SU-DHL-6 (cell line): ENCODE measurements at regions not wholly inside any gene's neighbourhood (a gene's known extent, or its start where the extent isn't known, plus 50 kb on each side); places are given as distances from the start of the nearest gene placed in this dataset.
"Not testable (repeated sequence)": the region's sequence is repeated elsewhere in the genome, so short reads cannot be mapped to it uniquely, and the experiment has no call there.

Experiments
- H2AFZ ChIP-seq: fragments of 200-600 bp; sonication (generic); 2 replicates; pipeline ENCODE4 v1.6.1; 2014; ENCODE audit warnings: low read depth, mild to moderate bottlenecking, moderate library complexity, mixed read lengths, antibody characterized with exemption, low read length; ENCODE audit not compliant: severe bottlenecking
- H3F3A ChIP-seq: fragments of 200-600 bp; shearing (Covaris generic); 2 replicates; pipeline ENCODE4 v1.6.0; 2016; ENCODE audit warnings: antibody characterized with exemption, mild to moderate bottlenecking; ENCODE audit not compliant: insufficient read depth
- H3K27ac ChIP-seq: fragments of 200-600 bp; sonication (generic); 2 replicates; pipeline ENCODE4 v1.5.1; 2016; ENCODE audit warnings: low read depth, mild to moderate bottlenecking, low read length, moderate library complexity, mixed read lengths
- H3K27me3 ChIP-seq: fragments of 200-600 bp; sonication (generic), shearing (Covaris generic); 2 replicates; pipeline ENCODE4 v1.6.0; 2014; ENCODE audit warnings: mild to moderate bottlenecking, low read length
- H3K36me3 ChIP-seq: fragments of 200-600 bp; sonication (generic); 2 replicates; pipeline ENCODE4 v1.6.1; 2014; ENCODE audit warnings: mild to moderate bottlenecking, low read length, mixed read lengths
- H3K4me2 ChIP-seq: fragments of 300-600, 200-600 bp; shearing (Covaris generic), sonication (generic); 2 replicates; pipeline ENCODE4 v1.6.0; 2014; ENCODE audit warnings: low read length, low read depth, mild to moderate bottlenecking; ENCODE audit not compliant: poor library complexity, severe bottlenecking
- H3K4me3 ChIP-seq: fragments of 200-600 bp; sonication (generic); 2 replicates; pipeline ENCODE4 v1.5.1; 2014; ENCODE audit warnings: antibody characterized with exemption, low read length, mild to moderate bottlenecking, mixed read lengths; ENCODE audit not compliant: insufficient read depth, poor library complexity, severe bottlenecking
- H3K79me2 ChIP-seq: fragments of 200-600 bp; sonication (generic); 2 replicates; pipeline ENCODE4 v1.6.1; 2014; ENCODE audit warnings: mild to moderate bottlenecking, low read length, moderate library complexity; ENCODE audit not compliant: insufficient read depth
- H3K9ac ChIP-seq: fragments of 200-600 bp; sonication (generic); 2 replicates; pipeline ENCODE4 v1.7.0; 2014; ENCODE audit warnings: mild to moderate bottlenecking, low read length
- H3K9me2 ChIP-seq: fragments of 200-600 bp; sonication (generic); replicated peaks from 2 replicates; pipeline ENCODE4 v1.6.1; 2014; ENCODE audit warnings: low read length; ENCODE audit not compliant: insufficient read depth
- H3K9me3 ChIP-seq: fragments of 200-600 bp; sonication (generic); 2 replicates; pipeline ENCODE4 v1.6.1; 2014; ENCODE audit warnings: low read length, mixed read lengths; ENCODE audit not compliant: insufficient read depth
- H4K20me1 ChIP-seq: fragments of 200-600 bp; sonication (generic); 2 replicates; pipeline ENCODE4 v1.6.1; 2014; ENCODE audit warnings: low read depth, mild to moderate bottlenecking, antibody characterized with exemption, low read length, moderate library complexity, mixed read lengths
- CTCF ChIP-seq: fragments of 200-600 bp; sonication (generic); IDR thresholded peaks from one replicate; pipeline ENCODE4 v1.5.1; 2017; ENCODE audit warnings: antibody characterized with exemption, mild to moderate bottlenecking, low read length, moderate library complexity; ENCODE audit not compliant: insufficient read depth, poor library complexity, severe bottlenecking
- EZH2phosphoT487 ChIP-seq: fragments of 200-600 bp; sonication (generic), shearing (Covaris generic); conservative IDR thresholded peaks from 2 replicates; pipeline ENCODE4 v1.6.1; 2018; ENCODE audit warnings: mild to moderate bottlenecking, antibody characterized with exemption, low read length, moderate library complexity, mixed read lengths

GRCh38 chr2:176577054-176577453 is 307.8 kb downstream of the MTX2 start:
- H3F3A ChIP-seq = no peaks in the 10 kb centered on the region
- H3K79me2 ChIP-seq = no peaks in the 10 kb centered on the region
- H3K9me2 ChIP-seq = no peaks in the 10 kb centered on the region
- no peaks in the 10 kb centered on the region for H3K27me3 ChIP-seq
- H2AFZ ChIP-seq = no peak overlapping the region
- H4K20me1 ChIP-seq = no peaks in the 10 kb centered on the region
- H3K36me3 ChIP-seq = no peaks in the 10 kb centered on the region
- no peak overlapping the region for H3K4me3 ChIP-seq
- no peak overlapping the region for H3K9ac ChIP-seq
- H3K4me2 ChIP-seq = no peak overlapping the region
- H3K27ac ChIP-seq = no peak overlapping the region
- no peaks in the 10 kb centered on the region for H3K9me3 ChIP-seq
- TF ChIP-seq CTCF = no peak
- no peak for TF ChIP-seq EZH2phosphoT487

- H3K9me3 ChIP-seq, H4K20me1 ChIP-seq, H3K27ac ChIP-seq, H3K27me3 ChIP-seq, H3F3A ChIP-seq, H3K4me3 ChIP-seq, H3K9me2 ChIP-seq, H2AFZ ChIP-seq, H3K9ac ChIP-seq, H3K79me2 ChIP-seq, H3K36me3 ChIP-seq, H3K4me2 ChIP-seq: not testable (repeated sequence)
Observed at GRCh38 chr2:176578292-176578691, 309.1 kb downstream of the MTX2 start.

GRCh38 chr2:176579608-176580007 is 310.4 kb downstream of the MTX2 start:
- H2AFZ ChIP-seq = no peak overlapping the region
- H3K36me3 ChIP-seq = no peaks in the 10 kb centered on the region
- H3K27me3 ChIP-seq = no peaks in the 10 kb centered on the region
- H3K79me2 ChIP-seq = no peaks in the 10 kb centered on the region
- H3K27ac ChIP-seq = no peak overlapping the region
- H3F3A ChIP-seq = no peaks in the 10 kb centered on the region
- TF ChIP-seq CTCF (no peak), EZH2phosphoT487 (no peak)
- H3K9me3 ChIP-seq = no peaks in the 10 kb centered on the region
- H3K4me2 ChIP-seq = no peak overlapping the region
- no peaks in the 10 kb centered on the region for H3K9me2 ChIP-seq
- H3K4me3 ChIP-seq = no peak overlapping the region
- H3K9ac ChIP-seq = no peak overlapping the region
- H4K20me1 ChIP-seq = no peaks in the 10 kb centered on the region

- no peak for TF ChIP-seq CTCF
- no peak for TF ChIP-seq EZH2phosphoT487
- no peak overlapping the region for H3K27ac ChIP-seq
- H3F3A ChIP-seq = no peaks in the 10 kb centered on the region
- no peaks in the 10 kb centered on the region for H3K9me2 ChIP-seq
- no peaks in the 10 kb centered on the region for H3K79me2 ChIP-seq
- H3K4me3 ChIP-seq = no peak overlapping the region
- no peak overlapping the region for H3K9ac ChIP-seq
- no peaks in the 10 kb centered on the region for H3K9me3 ChIP-seq
- H4K20me1 ChIP-seq = no peaks in the 10 kb centered on the region
- no peaks in the 10 kb centered on the region for H3K27me3 ChIP-seq
- no peak overlapping the region for H2AFZ ChIP-seq
- H3K4me2 ChIP-seq = no peak overlapping the region
- no peaks in the 10 kb centered on the region for H3K36me3 ChIP-seq
Observed at GRCh38 chr2:176581557-176582165, 312.4 kb downstream of the MTX2 start.
